GM12878 (cell line): ENCODE measurements at regions not wholly inside any gene's neighbourhood (a gene's known extent, or its start where the extent isn't known, plus 50 kb on each side); places are given as distances from the start of the nearest gene placed in this dataset.

ENCODE experiments used
- ATAC-seq: fragments of 200-7000 bp; cut with Tn5 transposase; 3 replicates; pipeline ENCODE4 v1.9.1; 2020; ENCODE audit warnings: mild to moderate bottlenecking, moderate library complexity
- BruUV-seq: library from RNA; stranded (reverse); fragments of 400-500 nt; replicated peaks from 2 replicates; lab custom pipeline; 2021; lab: Mats Ljungman, UMichigan
- CTCF ChIA-PET: fragments of 300-600 bp; sonication (Branson Sonifier 250); formaldehyde crosslinking; extraction: SDS; loops from one replicate; lab custom pipeline; 2021; ENCODE audit warnings: inconsistent platforms; lab: Yijun Ruan, JAX
- POLR2A ChIA-PET: fragments of 350-600 bp; formaldehyde crosslinking; extraction: SDS; loops from one replicate; lab custom pipeline; 2021; ENCODE audit warnings: inconsistent platforms; lab: Charles Lee
- RAD21 ChIA-PET: fragments of 300-600 bp; sonication (Branson Sonifier 250); formaldehyde crosslinking; loops from one replicate; lab custom pipeline; 2023; ENCODE audit warnings: antibody characterized with exemption; ENCODE audit not compliant: unreplicated experiment; lab: Charles Lee
- SMC1A ChIA-PET: fragments of 300-600 bp; sonication (Branson Sonifier 250); formaldehyde crosslinking; loops from one replicate; lab custom pipeline; 2023; ENCODE audit not compliant: unreplicated experiment, uncharacterized antibody; lab: Charles Lee
- DNase-seq: peaks from one replicate; pipeline ENCODE4 v3.0.0-alpha.2; 2011; ENCODE audit warnings: low read depth, low spot score
- FAIRE-seq: peaks from 3 replicates; lab custom pipeline; 2011; peaks lifted over from hg19 to GRCh38; lab: Jason Lieb, UNC
- H2AFZ ChIP-seq: 2 replicates; pipeline ENCODE4 v1.6.0; 2011; ENCODE audit warnings: low read depth, low read length, control low read depth; ENCODE audit not compliant: control insufficient read depth
- H3K27ac ChIP-seq: 2 replicates; pipeline ENCODE4 v1.5.1; 2011; ENCODE audit warnings: control low read depth; ENCODE audit not compliant: control insufficient read depth, insufficient read depth
- H3K27me3 ChIP-seq, 2 experiments: replicated peaks in 1 of 2; 2 replicates each; pipeline versions ENCODE4 v1.6.0 to v1.6.1; 2011; ENCODE audit warnings: low read length in 1 of 2; ENCODE audit not compliant: control insufficient read depth in 2 of 2, insufficient read depth in 2 of 2
- H3K36me3 ChIP-seq, 2 experiments: 2 replicates each; pipeline ENCODE4 v1.5.1; 2011; ENCODE audit warnings: low read length in 1 of 2; ENCODE audit not compliant: control insufficient read depth in 2 of 2, insufficient read depth in 2 of 2
- H3K4me1 ChIP-seq: 2 replicates; pipeline ENCODE4 v1.6.1; 2011; ENCODE audit warnings: mild to moderate bottlenecking, low read length, moderate library complexity, mixed read lengths; ENCODE audit not compliant: control insufficient read depth, insufficient read depth
- H3K4me2 ChIP-seq: 2 replicates; pipeline ENCODE4 v1.6.0; 2011; ENCODE audit warnings: control low read depth; ENCODE audit not compliant: control insufficient read depth, insufficient read depth
- H3K4me3 ChIP-seq: fragments of 200-600 bp; sonication (generic); 2 replicates; pipeline ENCODE4 v1.5.1; 2016
- H3K79me2 ChIP-seq: 2 replicates; pipeline ENCODE4 v1.6.0; 2011; ENCODE audit warnings: low read length; ENCODE audit not compliant: control insufficient read depth, insufficient read depth
- H3K9ac ChIP-seq: 2 replicates; pipeline ENCODE4 v1.8.0; 2011; ENCODE audit warnings: low read length, control low read depth, mixed read lengths; ENCODE audit not compliant: control insufficient read depth, insufficient read depth
- H3K9me3 ChIP-seq: replicated peaks from 3 replicates; pipeline ENCODE4 v1.5.1; 2011; ENCODE audit warnings: mild to moderate bottlenecking, low read length; ENCODE audit not compliant: control insufficient read depth, insufficient read depth
- H4K20me1 ChIP-seq: 2 replicates; pipeline ENCODE4 v1.6.0; 2011; ENCODE audit not compliant: control insufficient read depth, insufficient read depth
- ATF7 ChIP-seq: fragments of 450-650 bp; IDR thresholded peaks from 2 replicates; pipeline ENCODE4 v1.6.1; 2016; ENCODE audit warnings: low read depth, mild to moderate bottlenecking
- BHLHE40 ChIP-seq, 2 experiments: fragments of 450-650 bp in 1 of 2; IDR thresholded peaks; 2 replicates each; pipeline ENCODE4 v1.6.1; 2011 to 2017; ENCODE audit warnings: low read depth in 2 of 2, borderline replicate concordance in 1 of 2, improper control_type of control experiment in 1 of 2, low read length in 1 of 2, mild to moderate bottlenecking in 1 of 2
- CBFB ChIP-seq: IDR thresholded peaks from 2 replicates; pipeline ENCODE4 v1.6.1; 2016; ENCODE audit warnings: antibody characterized with exemption, low read depth
- CREM ChIP-seq: IDR thresholded peaks from 2 replicates; pipeline ENCODE4 v1.6.1; 2014; ENCODE audit warnings: antibody characterized with exemption, low read depth
- CTCF ChIP-seq, 3 experiments: IDR thresholded peaks in 2 of 3; conservative IDR thresholded peaks in 1 of 3; 2 replicates each; pipeline ENCODE4 v1.5.1; 2011; ENCODE audit warnings: low read depth in 3 of 3, low read length in 3 of 3, mild to moderate bottlenecking in 3 of 3, control low read depth in 2 of 3, moderate library complexity in 2 of 3, inconsistent platforms in 1 of 3, mixed read lengths in 1 of 3; ENCODE audit not compliant: control insufficient read depth in 2 of 3, insufficient read depth in 1 of 3; ENCODE audit errors: extremely low read depth in 1 of 3
- E2F4 ChIP-seq: IDR thresholded peaks from 2 replicates; pipeline ENCODE4 v1.6.1; 2012; ENCODE audit warnings: low read depth, low read length, improper control_type of control experiment
- IKZF1 ChIP-seq: fragments of 450-650 bp; conservative IDR thresholded peaks from 2 replicates; pipeline ENCODE4 v1.6.1; 2017; ENCODE audit warnings: antibody characterized with exemption, mild to moderate bottlenecking
- IKZF2 ChIP-seq, 2 experiments: fragments of 450-650 bp; IDR thresholded peaks; 2 replicates each; pipeline ENCODE4 v1.6.1; 2017; ENCODE audit warnings: mild to moderate bottlenecking in 2 of 2, moderate library complexity in 2 of 2
- MEF2A ChIP-seq: IDR thresholded peaks from 2 replicates; pipeline ENCODE4 v1.6.1; 2011; ENCODE audit warnings: low read depth, mild to moderate bottlenecking, low read length, moderate library complexity; ENCODE audit not compliant: insufficient read depth
- NFIC ChIP-seq: IDR thresholded peaks from 2 replicates; pipeline ENCODE4 v1.6.1; 2012; ENCODE audit warnings: low read depth, mild to moderate bottlenecking, inconsistent platforms, low read length, moderate library complexity
- RELB ChIP-seq: fragments of 450-650 bp; IDR thresholded peaks from 2 replicates; pipeline ENCODE4 v1.6.1; 2017; ENCODE audit warnings: low read depth, mild to moderate bottlenecking, moderate library complexity
- RUNX3 ChIP-seq: IDR thresholded peaks from 2 replicates; pipeline ENCODE4 v1.6.1; 2012; ENCODE audit warnings: low read length, inconsistent platforms
- SREBF1 ChIP-seq: IDR thresholded peaks from 2 replicates; pipeline ENCODE4 v1.6.1; 2012; ENCODE audit warnings: mild to moderate bottlenecking, low read length
- ZNF384 ChIP-seq: IDR thresholded peaks from 2 replicates; pipeline ENCODE4 v1.6.1; 2012; ENCODE audit warnings: low read depth, mild to moderate bottlenecking, low read length, improper control_type of control experiment, borderline replicate concordance
- ZNF592 ChIP-seq: fragments of 450-650 bp; IDR thresholded peaks from 2 replicates; pipeline ENCODE4 v1.6.1; 2017; ENCODE audit warnings: mild to moderate bottlenecking, moderate library complexity
- ZNF622 ChIP-seq: fragments of 450-650 bp; IDR thresholded peaks from 2 replicates; pipeline ENCODE4 v1.6.1; 2017; ENCODE audit warnings: mild to moderate bottlenecking, inconsistent platforms
- WGBS: methylation state at CpG from one replicate; pipeline ENCODE4 v1.1.6; 2016; ENCODE audit warnings: low lambda C conversion rate; ENCODE audit not compliant: insufficient replicate concordance, insufficient coverage; ENCODE audit errors: missing lambda C conversion rate; 5-methylcytosine and 5-hydroxymethylcytosine counted together
- in situ Hi-C: fragments of 300-500 bp; cut with MboI; formaldehyde crosslinking; loops from 9 replicates; pipeline ENCODE4 v1.14.3; 2018; ENCODE audit warnings: mixed read lengths
- intact Hi-C: fragments of 100-400 bp; cut with micrococcal nuclease; formaldehyde crosslinking; loops from one replicate; pipeline ENCODE4 v1.14.2; 2022; ENCODE audit not compliant: unreplicated experiment

GRCh38 chr15:95996494-95996893 is 334.0 kb upstream of the NR2F2 start:
- DNase-seq (no peak), ATAC-seq (peak; percentile 57), FAIRE-seq (no peak)
- Histone ChIP-seq H2AFZ (no peak overlapping the region), H3K36me3 (no peaks in the 10 kb centered on the region), H3K27ac (no peak overlapping the region), H4K20me1 (no peaks in the 10 kb centered on the region), H3K9me3 (no peaks in the 10 kb centered on the region; the same call in 2 of the 3 replicates), H3K4me3 (no peak overlapping the region), H3K9ac (no peak overlapping the region), H3K4me2 (no peak overlapping the region), H3K4me1 (no peaks in the 10 kb centered on the region), H3K27me3 (no peaks in the 10 kb centered on the region), H3K79me2 (no peaks in the 10 kb centered on the region)
- POLR2A ChIA-PET: interaction anchor here (1.2 kb wide), 1 partner anchor 42 kb away, joined by 3 read pairs; no protein-coding TSS in a partner anchor
- in situ Hi-C loops (no loop called here), intact Hi-C loops (no loop called here)
- BruUV-seq: no TSS peak
- SMC1A ChIA-PET: interaction anchor here (0.7 to 1.3 kb wide), 2 partner anchors 22 to 40 kb away, joined by 3 read pairs; no protein-coding TSS in a partner anchor
- RAD21 ChIA-PET: interaction anchor here (1.0 kb wide), 1 partner anchor 40 kb away, joined by 3 read pairs; no protein-coding TSS in a partner anchor
- WGBS: 10% methylated on average over 4 of the region's 4 CpGs
- CTCF ChIA-PET: no interaction called here
- TF ChIP-seq IKZF2 (IDR thresholded peaks at IDR 0.05) (peak; percentile 13 to 27; a peak in 2 of 4 replicates), IKZF1 (peak; percentile 42; the same call in 1 of the 2 replicates), CTCF (IDR thresholded peaks at IDR 0.05 in 2 of 3, conservative IDR thresholded peaks at IDR 0.05 in 1 of 3; ENCODE audit: control insufficient read depth in 2 of 3, extremely low read depth in 1 of 3, insufficient read depth in 1 of 3, low read depth in 3 of 3, low read length in 3 of 3) (no peak), ATF7 (no peak), SREBF1 (no peak), BHLHE40 (IDR thresholded peaks at IDR 0.05; ENCODE audit: borderline replicate concordance in 1 of 2, low read depth in 2 of 2, low read length in 1 of 2) (0 out of 4 replicates have a peak, but pooled peaks of 1 of the 2 experiments have one; percentile 22), RELB (no peak), E2F4 (no peak), CREM (no peak), ZNF622 (no peak), ZNF384 (peak; percentile 66; the same call in 1 of the 2 replicates), MEF2A (no peak), RUNX3 (peak; percentile 90), NFIC (0 out of 2 replicates have a peak, but pooled peaks have one; percentile 19), ZNF592 (no peak), CBFB (peak; percentile 56; the same call in 1 of the 2 replicates)
